ENCODE measurements at regions not wholly inside any gene's neighbourhood (a gene's known extent, or its start where the extent isn't known, plus 50 kb on each side); places are given as distances from the start of the nearest gene placed in this dataset.
A peak's percentile ranks its signal among the peaks of the same experiment; 100 is the strongest.
"Not testable (repeated sequence)": the region's sequence is repeated elsewhere in the genome, so short reads cannot be mapped to it uniquely, and the experiment has no call there.

DNA sequence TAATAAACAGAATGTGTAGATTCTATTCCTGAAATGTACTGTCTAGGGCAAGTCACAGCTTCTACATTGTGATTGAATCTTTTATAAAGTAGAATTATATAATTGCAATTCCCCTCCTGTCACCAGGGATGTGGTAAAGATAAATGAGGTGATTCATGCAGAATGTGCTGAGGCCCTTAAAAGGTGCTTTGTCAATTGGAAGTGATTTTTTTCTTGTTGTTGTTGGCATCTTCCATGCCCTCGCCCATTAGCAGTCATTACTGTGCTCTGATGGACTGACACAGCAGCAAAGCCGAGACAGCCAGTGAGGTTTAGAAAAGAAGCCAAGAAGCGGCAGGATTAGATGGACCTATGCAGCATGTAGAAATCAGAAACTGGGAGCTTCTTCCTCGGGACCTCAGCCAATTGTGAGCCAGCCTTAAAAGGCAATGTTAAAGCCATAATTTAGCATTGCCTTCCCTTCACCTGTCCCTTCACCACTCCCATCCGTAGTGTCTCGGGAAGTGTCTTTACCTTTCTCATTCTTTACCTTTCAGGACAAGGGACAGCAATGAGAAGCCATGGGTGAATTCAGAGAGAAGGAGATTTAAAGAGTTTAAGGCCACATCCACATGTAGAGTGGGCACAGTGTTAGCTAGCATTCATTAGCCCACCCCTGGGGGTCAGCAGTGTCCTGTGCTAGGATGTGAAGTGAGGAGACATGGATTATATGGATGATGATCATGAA is 257.8 kb downstream of the PLK2 start:
- no peak for DNase-seq (ENCODE audit: low spot score)

DNA sequence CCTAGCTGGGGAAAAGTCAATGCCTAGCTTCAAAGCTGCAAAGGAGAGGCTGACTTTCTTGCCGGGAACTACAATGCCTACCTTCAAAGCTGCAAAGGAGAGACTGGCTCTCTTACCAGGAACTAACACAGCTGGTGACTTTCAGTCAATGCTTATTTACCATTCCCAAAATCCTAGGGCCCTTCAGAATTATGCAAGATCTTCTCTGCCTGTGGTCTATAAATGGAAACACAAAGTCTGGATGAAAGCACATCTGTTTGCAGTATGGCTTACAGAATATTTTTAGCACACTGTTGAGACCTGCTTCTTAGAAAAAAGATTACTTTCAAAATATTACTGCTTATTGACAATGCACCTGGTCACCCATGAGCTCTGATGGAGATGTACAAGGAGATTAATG is 259.4 kb downstream of the PLK2 start:
- DNase-seq (ENCODE audit: low spot score): no peak

DNA sequence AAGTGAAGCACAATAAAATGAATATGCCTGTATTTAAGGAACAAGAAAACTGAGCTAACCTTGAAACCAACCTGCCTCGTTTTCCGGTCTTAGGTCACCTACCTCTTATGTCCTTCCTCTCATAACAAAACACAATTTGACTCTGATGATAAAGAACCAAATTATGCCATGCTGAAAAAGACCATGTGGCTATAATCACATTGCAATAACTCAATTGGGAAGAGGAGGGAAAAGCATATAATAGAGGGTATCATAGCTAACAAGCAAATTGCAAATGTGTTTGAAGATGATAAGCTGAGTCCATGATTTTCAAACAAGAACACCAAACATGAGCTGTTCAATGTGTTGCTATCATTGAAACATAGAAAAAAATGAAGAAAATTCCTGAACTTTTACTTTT is 260.8 kb downstream of the PLK2 start:
- DNase-seq (ENCODE audit: low spot score): no peak

DNA sequence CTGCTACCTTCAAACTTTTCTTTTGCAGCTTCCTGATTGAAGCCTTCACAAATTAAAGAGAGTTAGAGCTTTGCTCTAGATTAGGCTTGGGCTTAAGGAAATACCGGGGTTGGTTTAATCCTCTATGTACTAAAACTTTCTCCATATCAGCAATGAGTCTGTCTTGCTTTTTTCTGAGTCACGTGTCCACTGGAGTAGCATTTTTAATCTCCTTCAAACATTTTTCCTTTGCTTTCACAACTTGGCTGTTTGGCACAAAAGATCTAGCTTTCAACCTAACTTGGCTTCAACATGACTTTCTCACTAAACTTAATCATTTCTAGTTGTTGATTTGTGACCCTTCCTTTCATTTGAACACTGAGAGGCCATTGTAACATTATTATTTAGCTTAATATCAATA is 261.6 kb downstream of the PLK2 start:
- no peak for DNase-seq (ENCODE audit: low spot score)

DNA sequence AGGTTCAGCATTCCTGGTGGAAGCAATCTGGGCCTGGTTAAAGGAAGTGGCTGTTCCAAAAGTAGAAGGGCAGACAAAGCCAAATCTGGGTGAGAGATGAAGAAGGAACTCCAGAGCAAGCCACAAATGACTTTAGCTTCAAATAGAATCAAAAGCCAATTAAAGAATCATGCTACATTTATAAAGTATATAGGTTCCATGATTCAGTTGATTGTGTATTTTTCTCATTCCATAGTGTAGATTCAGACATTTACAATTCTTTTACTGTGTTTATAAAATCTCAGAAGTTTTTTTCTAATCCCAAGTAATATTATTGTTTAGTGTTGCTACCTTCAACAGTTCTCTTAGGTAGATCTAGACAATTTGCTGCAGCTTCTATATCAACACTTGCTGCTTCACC is 262.0 kb downstream of the PLK2 start:
- no peak for DNase-seq (ENCODE audit: low spot score)

DNA sequence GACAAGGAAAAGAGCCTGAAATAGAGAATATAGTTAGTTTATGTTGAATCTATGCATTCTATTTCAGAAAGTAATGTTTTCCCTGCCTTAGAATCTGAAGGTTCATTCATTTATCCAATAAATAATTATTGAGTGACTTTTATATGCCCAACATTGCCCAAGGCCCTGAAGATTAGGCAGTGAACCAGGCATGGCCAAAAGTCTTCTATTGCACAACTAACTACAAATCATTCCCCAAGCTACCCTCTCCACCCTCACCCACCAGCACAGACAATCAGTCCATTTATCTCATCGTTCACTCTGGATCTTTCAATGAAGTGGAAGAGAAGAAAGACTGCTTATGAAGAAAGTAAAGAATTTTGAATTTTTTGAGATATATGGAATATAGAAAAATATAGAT is 268.4 kb downstream of the PLK2 start:
- DNase-seq (ENCODE audit: low spot score): no peak

DNA sequence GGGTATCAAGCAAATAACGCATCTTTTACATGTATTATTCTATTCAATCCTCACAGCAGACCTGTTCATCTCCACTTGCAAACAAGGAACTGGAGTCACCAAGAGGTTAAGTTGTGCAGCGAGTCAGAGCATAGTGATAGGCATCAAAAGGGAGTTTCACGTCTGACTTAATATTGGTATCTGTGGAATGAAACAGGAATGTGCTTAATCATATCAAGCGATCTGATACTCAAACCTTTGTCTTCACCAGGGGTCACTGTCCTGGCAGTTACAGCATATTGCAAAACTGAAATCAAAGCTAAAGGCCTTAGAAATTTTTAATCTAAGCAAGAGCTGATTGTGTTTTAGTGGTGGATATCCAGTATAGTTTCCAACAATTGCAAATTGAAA is 271.6 kb downstream of the PLK2 start:
- peak; percentile 8 for DNase-seq (ENCODE audit: low spot score)

DNA sequence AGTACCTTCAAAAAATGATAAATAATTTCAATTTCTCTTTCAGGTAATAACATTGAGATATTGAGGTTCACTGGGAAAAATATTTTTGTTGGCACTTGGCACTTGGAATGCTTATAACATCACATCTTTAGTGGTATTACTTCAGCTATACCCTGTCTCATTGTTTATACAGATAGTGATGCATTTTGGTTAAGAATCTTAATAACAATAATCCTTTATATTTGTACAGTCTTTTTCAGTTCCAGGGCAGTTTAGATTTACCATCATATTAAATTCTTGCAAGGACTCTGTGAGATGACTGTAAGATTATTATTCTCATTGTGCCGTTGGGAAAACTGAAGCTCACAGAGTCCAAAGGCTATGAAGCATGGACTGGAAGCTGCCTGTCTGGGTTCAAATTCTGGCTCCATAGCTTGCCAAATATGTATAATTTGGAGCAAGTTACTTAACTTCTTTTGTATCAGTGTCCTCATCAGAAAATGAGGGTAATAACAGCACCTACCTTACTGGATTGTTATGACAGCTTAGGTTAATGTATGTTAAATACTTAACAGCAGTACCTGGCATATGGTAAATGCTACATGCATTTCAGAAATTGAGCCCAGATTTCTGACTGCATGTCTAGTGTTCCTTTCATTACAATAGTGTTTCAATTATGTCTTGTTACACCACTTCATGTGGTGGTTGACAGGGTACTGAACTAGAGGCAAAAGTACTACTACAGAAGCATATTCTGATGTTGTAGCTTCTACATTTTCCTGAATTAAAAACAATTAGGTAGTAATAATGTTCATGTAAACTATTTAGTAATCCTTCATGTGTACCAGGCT is 272.2 kb downstream of the PLK2 start:
- no peak for DNase-seq (ENCODE audit: low spot score)

DNA sequence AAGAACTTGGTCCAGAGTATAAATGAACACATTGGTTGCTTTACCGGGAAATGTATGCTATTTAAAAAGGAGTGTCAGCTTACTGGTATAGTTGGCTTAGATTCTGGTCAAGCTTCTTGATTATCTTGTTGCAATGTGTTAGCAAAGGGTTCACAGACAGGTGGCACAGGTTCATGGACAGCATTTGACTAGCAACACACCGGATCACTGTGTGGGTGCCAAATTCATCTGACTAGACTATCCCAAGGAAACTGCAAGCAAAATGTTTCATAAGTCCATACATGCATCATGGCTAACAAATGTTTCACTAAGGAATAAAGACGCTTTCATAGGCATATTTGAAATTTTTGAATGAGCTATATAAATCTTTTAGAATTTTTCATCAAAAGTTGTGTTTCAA is 274.1 kb downstream of the PLK2 start:
- DNase-seq (ENCODE audit: low spot score): no peak

DNA sequence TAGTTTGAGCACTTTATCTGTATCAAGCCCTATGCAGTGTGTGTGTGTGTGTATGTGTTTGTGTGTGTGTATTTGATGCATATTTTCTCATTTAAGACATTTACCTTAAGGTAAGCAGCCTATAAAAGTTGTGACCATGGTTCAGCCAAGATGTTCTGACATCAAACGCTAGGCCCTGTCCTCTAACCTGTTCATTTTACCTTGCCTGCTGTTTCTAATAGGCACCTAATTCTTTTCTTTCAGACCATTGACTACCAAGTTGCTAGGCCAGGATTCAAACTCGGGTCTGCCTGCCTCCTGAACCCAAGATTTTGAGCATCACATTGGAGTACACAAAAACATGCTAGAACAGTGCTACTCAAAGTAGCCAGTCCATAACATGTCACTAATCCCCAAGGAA is 274.5 kb downstream of the PLK2 start:
- no peak for DNase-seq (ENCODE audit: low spot score)

DNA sequence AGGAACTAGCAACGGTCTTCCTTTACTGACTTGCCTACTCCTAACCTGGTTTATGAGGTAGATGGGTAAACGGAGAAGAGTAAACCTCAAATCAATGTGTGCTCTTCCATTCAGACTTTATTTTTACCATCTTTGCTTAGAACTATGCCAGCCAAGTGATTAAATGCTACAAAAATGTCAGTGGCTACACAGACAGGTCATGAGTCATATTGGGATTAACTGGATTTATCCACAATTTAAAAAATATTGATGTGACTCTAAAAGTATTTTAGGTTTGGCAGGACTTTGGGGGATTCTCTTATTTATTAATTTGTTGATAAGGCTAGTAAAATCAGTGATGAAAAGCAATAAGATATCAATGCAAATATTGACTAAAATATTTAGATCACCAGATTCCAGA is 275.0 kb downstream of the PLK2 start:
- no peak for DNase-seq (ENCODE audit: low spot score)

DNA sequence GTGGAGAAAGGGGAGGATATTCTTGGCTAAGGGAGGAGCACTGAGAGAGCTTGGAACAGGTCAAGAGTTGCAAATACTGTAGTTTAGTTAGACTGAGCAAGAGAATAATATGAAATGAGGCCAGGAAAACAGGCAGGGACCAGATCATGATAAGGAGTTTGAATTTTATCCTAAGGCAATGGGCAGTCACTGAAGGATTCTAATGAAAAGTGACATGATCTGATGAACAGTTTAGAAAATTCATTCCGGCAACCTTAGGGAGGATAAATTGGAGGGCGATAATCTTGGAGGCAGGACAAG is 276.1 kb downstream of the PLK2 start:
- no peak for DNase-seq (ENCODE audit: low spot score)

DNA sequence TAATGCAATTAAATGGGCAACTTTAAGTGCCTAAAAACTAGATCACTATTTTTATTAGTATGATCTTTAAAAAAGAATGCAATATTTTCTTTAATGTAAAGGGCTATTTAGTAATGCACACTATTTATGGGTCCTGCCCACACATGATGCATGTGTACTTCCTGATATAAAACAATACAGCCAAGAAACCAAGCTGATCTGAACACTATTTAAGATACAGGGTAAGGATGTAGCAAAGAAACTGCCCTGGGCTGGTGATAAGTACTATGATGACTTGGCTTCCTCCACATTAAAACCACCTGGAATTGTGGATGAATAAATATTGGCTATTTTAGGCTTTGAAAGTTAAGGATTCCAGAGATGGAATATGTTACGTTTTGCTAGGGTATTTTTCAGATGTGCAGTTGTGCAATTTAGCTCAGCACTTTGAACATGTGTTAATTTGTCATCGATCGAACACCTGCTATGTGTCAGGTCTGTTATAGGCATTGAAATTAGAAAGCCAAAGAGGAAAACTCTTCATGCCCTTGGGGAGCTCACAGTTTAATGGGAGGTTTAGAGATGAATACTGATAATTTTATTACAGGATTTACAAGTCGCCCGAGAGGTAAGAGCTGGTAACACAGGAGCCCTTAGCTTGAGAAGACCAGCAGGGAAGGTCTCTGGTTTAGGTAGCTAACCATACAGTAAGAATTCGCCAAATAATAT is 276.7 kb downstream of the PLK2 start:
- no peak for DNase-seq (ENCODE audit: low spot score)

DNA sequence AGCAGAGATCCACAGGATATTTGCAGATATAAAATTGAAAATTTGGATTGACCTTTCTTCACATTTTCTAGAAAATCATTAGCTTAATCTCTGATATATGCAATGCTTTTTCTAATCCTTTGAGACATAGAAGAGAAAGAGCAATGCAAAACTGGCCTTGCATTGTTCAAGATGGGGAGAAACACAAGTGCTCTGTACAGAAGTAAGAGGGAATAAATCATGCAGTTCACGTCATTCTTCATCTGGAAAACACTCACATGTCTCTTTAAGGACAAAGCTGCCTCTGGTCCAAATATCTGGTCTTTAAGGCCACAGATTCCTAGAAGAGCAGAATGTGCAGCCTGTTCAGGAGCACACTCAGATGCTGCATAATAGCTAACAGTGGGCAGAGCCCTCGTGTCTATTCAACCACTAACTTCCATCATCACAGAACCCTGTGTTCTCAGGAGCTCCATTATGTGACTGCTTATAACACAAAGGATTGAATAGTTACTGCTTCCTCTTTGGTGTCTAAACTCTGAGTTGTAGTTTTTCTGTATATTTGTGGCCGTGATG is 277.5 kb downstream of the PLK2 start:
- DNase-seq (ENCODE audit: low spot score): no peak

DNA sequence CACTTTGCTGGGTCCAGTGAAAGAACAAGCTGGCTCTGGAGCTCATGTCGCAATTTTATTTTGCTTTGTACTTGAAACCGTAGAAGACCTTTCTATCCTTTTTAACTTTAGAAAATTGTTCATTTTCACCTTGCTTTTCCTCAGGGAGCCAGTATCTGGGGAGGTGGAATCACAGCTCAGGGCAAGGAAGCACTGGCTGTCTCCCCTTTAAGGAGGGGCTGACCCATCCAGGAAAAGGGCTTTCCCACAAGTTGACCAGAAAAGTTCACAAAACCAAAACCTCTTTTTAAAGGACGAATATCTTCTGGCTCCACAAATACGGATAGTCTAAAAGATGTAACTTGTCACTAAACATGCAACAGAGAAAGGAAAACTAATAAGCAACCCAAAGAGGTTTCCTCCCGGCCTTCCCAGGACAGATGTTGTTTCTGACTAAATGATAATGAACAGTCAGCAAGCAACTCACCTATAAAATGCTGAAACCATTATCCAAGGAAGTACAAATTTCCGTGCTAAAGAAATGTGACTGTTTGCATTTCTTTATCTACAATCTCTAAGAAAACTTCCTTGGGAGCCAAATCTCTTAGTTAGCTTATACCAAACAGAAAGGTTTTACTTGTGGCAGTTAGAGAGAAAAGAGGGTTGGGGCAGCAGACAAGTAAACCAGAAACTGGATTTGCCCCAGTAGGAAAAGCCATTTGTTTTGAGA is 278.2 kb downstream of the PLK2 start:
- DNase-seq (ENCODE audit: low spot score): no peak

DNA sequence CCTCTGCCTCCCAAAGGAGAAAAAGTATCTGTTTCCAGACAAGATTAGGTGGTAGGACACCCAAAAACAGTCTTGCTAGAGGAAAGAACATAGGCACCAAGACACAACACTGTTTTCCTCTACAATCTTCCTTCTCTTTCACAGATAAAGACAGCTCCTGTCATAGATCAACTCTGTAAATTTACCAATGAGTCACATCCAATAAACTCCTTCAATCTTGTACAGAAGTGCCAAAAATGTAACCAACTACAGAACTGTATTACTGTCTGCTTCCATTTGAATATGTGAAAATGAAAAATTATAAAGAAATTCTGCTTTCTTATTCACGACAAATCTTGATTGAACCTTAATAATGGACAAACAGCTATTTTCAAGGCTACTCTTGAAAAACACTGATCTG is 286.9 kb downstream of the PLK2 start:
- no peak for DNase-seq (ENCODE audit: low spot score)

DNA sequence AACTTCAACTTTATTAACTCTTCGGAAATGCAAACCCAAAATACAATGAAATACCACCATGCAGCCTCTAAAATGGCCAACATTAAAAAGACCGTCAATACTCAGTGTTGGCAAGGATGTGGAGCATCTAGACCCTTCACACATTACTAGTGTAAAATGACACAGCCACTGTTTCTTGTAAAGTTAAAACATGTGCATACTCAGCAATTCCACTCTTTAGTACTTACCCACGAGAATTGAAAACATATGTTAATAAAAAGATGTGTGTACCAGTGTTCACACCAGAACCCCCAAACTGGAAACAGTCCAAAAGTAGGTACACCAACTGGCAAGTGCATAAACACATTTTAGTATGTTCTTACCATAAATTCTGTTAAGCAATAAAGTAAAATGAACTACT is 294.7 kb downstream of the PLK2 start:
- no peak for DNase-seq (ENCODE audit: low spot score)

DNA sequence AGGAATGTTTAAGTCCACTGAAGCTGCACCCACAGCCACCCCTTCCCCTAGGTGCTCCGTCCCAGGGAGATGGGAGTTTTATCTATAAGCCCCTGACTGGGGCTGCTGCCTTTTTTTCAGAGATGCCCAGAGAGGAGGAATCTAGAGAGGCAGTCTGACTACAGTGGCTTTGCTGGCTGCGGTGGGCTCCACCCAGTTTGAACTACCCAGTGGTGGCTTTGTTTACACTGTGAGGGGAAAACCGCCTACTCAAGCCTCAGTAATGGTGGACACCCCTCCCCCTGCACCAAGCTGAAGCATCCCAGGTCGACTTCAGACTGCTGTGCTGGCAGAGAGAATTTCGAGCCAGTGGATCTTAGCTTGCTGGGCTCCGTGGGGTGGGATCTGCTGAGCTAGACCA is 298.0 kb downstream of the PLK2 start:
- not testable (repeated sequence) for DNase-seq (ENCODE audit: low spot score)

DNA sequence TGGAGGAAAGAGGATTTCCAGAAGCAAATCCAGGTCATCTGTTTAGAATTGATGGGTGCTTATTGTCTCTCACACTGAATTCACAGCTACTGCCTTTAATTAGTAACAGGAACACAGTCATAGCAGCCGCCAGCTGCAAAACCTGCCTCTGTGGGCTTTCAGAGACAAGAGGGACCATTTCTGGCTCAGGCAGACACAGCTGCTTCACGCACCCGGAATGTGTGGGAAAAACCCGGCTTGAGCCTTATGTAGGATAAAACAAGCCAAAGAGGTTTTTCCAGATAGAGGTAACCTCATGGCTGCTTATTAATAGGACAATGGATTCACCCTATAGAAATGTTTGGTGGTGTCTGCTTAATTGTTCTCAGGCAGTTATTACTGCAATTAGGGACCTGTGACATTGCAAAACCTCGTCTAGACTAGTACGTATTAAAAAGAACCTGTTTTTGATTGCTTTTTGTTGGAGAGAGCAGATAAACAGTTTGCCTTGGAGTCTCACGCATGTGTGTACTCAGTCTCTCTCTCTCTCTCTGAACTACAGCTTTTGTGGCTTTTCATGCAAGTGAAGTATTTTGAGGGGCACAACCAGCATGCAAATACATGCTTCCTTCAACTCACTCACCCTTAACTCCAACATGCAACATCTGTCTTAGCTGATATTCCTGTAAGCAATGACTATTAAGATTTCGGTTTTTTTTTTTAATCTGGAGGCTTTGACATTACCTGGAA is 302.7 kb downstream of the PLK2 start:
- DNase-seq (ENCODE audit: low spot score): no peak

DNA sequence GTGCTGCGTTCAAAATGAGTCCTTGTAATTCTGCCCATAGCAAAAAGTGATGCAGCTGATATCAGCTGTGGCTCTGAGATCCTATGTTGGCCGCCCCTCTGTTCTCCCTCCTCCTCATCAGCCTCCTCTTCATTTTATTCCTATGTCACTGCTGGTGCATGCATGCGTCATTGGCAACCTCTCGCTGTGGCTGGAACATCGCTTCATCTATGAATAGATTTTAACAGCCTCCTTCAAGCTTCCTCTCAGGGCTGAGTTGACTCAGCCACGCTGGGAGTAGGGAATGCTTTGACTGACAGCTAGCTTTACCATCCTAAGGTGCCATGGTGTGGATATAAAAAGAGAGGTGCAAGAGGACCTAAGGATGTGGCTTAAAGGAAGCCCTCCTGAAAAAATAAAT is 303.5 kb downstream of the PLK2 start:
- DNase-seq (ENCODE audit: low spot score): no peak

DNA sequence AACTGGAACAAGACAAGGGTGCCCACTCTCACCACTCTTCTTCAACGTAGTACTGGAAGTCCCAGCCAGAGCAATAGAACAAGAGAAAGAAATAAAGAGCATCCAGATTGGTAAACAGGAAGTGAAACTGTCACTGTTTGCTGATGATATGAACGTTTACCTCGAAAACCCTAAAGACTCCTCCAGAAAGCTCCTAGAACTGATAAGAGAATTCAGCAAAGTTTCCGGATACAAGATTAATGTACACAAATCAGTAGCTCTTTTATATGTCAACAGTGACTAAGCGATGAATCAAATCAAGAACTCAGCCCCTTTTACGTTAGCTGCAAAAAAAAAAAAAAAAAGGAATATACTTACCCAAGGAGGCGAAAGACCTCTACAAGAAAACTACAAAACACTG is 306.6 kb downstream of the PLK2 start:
- DNase-seq (ENCODE audit: low spot score): no peak

DNA sequence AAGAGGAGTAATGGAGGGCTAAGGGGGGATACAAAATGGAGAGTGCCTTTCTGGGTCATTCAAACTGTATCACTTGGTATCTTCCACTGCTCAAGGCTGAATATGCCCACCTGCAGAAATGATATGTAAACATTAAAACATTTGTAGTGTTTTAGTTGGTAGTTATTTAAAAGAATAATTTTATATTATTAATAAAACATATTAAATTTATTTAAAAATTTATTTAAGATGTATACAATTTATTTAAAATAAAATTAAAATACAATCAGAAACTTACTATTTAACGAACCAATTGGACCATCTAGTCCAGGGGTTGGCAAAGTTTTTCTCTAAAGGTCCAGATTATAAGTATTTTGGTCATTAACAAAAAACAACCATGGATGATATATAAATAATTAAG is 308.5 kb downstream of the PLK2 start:
- DNase-seq (ENCODE audit: low spot score): no peak
